HG03565 (cell line): ENCODE measurements at regions not wholly inside any gene's neighbourhood (a gene's known extent, or its start where the extent isn't known, plus 50 kb on each side); places are given as distances from the start of the nearest gene placed in this dataset.
"Not testable (repeated sequence)": the region's sequence is repeated elsewhere in the genome, so short reads cannot be mapped to it uniquely, and the experiment has no call there.

Experiments
- ATAC-seq: cut with Tn5 transposase; IDR thresholded peaks from one replicate; pipeline ENCODE4 v1.9.1; 2021; ENCODE audit warnings: mild to moderate bottlenecking, moderate library complexity; ENCODE audit not compliant: unreplicated experiment

- no peak for ATAC-seq
Measured at GRCh38 chr7:124177891-124178290, 145.0 kb upstream of the TMEM229A start.

- not testable (repeated sequence) for ATAC-seq
Measured at GRCh38 chr7:124171812-124172211, 138.9 kb upstream of the TMEM229A start.

DNA sequence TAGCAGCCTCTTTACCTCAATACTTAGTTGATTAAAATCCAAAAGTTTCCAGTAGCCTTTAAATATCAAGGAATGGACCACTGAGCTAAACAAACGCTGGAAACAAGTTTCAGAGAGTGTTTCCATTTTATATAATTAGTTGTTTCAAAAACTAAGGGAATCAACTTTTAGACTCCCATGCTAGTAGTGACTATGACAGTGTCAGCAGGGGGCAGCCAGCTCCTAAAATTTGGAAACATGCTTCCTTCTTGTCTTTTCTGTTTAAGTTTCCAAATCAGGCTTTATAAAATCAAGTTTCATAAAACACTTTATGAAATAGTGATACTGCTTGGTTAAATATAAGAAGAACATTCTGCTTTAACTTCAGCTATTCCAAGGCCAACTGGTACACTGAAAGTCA is 138.2 kb upstream of the TMEM229A start:
- ATAC-seq, result no peak

- ATAC-seq, result no peak
Measured at GRCh38 chr7:124168616-124169015, 135.7 kb upstream of the TMEM229A start.

DNA sequence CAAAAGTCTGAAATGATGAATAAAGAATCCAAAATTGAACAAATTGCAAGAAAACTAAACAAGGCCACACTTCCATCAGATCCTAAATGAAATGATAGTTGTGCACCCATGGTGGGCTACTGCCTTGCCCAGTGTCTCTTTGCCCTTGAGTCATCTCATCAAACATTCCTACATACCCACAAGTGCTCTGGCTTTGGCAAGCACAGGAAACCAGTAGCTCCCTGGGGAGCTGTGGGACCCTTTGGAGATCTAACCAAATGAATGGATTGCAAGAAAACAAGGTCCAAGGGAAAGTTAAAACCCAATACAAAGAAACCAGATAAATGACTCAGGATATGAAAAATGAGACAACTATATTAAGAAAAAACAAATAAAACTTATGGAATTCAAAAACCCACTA is 129.8 kb upstream of the TMEM229A start:
- ATAC-seq, result no peak

DNA sequence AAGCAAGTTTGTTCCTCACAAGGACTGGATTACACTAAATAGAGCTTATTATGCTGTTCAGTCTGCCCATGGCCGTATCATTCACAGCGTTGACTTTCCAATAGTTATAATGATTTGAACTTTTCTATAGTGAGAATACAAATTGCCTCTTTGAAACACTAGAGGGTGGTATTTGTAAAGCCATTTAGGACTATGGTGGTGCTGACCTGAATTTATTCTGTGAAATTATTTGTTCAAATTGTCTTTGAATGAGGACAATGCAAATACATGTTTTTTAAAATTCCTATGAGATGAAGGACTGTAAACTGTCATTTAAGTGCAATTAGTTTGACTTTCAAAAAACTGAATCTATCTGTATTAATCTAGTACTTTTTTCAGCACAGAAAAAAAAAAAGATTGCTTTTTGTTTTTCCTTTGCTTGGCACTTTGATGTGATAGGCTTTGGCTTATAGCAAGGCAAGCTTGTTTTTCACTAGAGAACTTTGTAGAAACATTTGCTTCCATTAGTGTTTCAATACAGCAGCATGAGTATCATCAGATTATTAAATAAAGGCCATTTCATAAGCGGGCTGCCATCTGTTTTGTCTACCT is 122.7 kb upstream of the TMEM229A start:
- peak; percentile 64 for ATAC-seq

DNA sequence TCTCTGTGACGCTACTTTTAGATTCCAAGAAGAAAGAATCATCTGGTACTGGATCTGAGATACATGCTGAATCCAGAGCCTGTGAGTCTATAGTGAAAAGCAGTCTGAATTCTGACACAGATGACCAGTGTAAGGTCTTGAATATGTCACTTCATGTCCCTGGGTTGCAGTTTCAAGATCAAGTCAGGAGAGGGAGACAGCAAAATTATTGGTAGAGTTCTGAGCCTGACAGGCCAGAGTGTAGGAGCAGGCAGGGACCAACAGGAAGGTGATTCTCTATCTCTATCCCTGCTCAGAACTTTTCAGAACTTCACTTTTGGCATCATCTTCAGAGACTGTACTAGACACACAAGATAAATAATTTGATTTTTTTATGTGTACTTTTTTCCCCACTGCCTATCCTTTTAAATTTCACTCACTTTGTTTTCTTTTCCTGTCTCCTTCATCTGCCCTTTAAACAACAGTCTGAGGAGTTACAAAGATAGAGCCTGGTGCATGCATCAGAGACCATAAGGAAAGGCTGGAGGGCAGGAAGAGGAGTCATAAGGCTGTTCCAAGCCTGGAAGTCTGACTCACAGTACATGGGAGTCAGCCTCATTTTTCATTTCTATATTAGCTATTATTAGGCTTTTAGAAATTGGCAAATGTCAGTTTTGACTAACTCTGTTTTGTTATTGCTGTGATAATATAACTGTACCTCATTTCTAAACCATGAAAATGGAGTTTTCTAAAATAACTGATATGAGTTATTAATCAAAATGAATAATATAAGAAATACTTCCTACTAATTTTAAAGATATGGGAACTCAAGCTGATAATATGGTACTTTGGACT is 120.2 kb upstream of the TMEM229A start:
- ATAC-seq, result no peak

GRCh38 chr7:124137664-124138063 is 104.8 kb upstream of the TMEM229A start:
- no peak for ATAC-seq

- no peak for ATAC-seq
Measured at GRCh38 chr7:124124201-124124600, 91.3 kb upstream of the TMEM229A start.

GRCh38 chr7:124120911-124121310 is 88.0 kb upstream of the TMEM229A start:
- no peak for ATAC-seq

DNA sequence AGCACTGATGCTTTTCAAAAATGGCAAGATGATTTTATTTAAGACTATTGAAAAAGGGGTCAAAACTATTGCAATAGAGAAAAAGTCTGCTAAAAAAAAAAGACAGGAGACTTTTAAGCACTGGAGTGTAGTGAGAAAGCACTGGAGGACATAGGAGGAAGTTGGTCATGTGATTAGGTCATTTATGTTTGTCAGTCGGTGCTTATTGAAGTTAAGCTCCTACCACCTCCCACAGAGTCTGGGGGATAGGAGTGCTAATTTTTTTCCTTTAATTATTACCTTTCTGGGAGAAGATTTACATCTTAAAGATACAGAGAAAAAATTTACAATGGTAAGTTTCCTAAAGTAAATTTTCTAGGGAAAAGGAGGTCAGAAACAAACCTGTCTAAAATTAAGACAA is 80.2 kb upstream of the TMEM229A start:
- ATAC-seq, result no peak

DNA sequence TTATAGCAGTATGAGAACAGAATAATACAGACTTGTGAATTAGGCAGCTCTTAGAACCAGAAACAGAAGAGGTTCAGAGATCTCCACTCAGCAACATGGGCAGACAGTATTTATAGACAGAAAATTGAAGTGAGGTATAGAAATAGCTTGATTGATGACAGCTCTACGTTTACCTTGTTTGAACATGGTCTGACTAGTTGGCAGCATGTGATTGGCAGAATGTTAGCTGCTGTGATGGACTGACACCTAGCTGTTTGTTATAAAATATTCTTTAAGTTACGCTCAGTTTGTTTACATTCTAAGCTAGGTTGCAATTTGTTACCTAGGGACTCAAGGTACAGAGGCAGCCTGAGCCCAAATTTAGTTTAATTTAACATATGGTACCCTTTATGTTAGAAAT is 73.7 kb upstream of the TMEM229A start:
- ATAC-seq, result no peak

- no peak for ATAC-seq
Measured at GRCh38 chr7:124101173-124101768, 68.4 kb upstream of the TMEM229A start.

GRCh38 chr7:124100190-124100589 is 67.3 kb upstream of the TMEM229A start:
- no peak for ATAC-seq

DNA sequence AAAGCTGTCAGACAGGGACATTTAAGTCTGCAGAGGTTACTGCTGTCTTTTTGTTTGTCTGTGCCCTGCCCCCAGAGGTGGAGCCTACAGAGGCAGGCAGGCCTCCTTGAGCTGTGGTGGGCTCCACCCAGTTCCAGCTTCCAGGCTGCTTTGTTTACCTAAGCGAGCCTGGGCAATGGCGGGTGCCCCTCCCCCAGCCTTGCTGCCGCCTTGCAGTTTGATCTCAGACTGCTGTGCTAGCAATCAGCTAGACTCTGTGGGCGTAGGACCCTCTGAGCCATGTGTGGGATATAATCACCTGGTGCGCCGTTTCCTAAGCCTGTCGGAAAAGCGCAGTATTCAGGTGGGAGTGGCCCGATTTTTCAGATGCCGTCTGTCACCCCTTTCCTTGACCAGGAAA is 66.7 kb upstream of the TMEM229A start:
- ATAC-seq, result not testable (repeated sequence)

DNA sequence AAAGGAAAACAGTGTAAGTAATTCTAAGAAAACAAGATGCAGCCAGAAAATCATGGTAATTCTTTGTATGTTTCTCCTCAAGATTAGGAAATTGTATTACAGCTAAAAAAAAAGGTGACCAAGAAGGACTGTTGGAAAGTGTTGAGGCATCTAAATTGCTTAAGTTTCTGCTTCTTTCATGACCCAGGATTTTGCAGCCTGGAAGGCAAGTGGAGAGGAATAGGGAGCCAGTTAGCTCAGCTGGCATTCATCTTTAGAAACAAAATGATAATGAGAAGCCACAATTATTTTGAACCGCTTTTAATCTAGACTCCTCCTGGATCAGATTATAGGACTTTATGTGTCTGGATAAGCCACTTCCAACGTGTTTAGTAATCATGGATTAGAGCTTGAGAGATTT is 56.8 kb upstream of the TMEM229A start:
- no peak for ATAC-seq

DNA sequence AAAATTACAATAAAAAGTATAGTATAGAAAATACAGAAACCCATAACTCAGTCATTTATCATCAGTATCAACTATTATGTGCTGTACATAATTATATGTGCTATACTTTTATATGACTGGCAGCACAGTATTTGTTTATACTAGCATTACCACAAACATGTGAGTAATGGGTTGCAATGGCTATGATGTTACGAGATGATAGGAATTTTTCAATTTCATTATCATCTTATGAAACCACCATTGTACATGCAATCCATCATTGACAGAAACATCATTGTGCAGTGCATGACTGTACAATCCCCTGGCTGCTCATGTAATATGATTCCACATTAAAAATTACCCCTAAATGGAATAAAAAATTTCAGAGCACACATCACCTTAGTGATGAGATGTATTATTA is 55.7 kb upstream of the TMEM229A start:
- no peak for ATAC-seq

GRCh38 chr7:124086843-124087242 is 54.0 kb upstream of the TMEM229A start:
- ATAC-seq, result no peak

GRCh38 chr7:124085179-124085578 is 52.3 kb upstream of the TMEM229A start:
- no peak for ATAC-seq

GRCh38 chr7:124084024-124084423 is 51.2 kb upstream of the TMEM229A start:
- no peak for ATAC-seq
